HG02588 (cell line): ENCODE measurements at regions not wholly inside any gene's neighbourhood (a gene's known extent, or its start where the extent isn't known, plus 50 kb on each side); places are given as distances from the start of the nearest gene placed in this dataset.

Source experiments
- ATAC-seq: cut with Tn5 transposase; IDR thresholded peaks from one replicate; pipeline ENCODE4 v1.9.1; 2021; ENCODE audit warnings: mild to moderate bottlenecking, moderate library complexity; ENCODE audit not compliant: unreplicated experiment

GRCh38 chr1:229191066-229191674 is 79.7 kb upstream of the RAB4A start:
- no peak for ATAC-seq

- ATAC-seq = no peak
Observed at GRCh38 chr1:229192031-229192430, 78.9 kb upstream of the RAB4A start.

GRCh38 chr1:229192853-229193252 is 78.1 kb upstream of the RAB4A start:
- ATAC-seq = no peak

GRCh38 chr1:229194096-229194495 is 76.8 kb upstream of the RAB4A start:
- ATAC-seq = no peak

GRCh38 chr1:229195246-229195645 is 75.7 kb upstream of the RAB4A start:
- no peak for ATAC-seq

GRCh38 chr1:229196404-229197264 is 74.3 kb upstream of the RAB4A start:
- no peak for ATAC-seq

GRCh38 chr1:229197265-229197585 is 73.7 kb upstream of the RAB4A start:
- no peak for ATAC-seq

GRCh38 chr1:229199261-229200243 is 71.4 kb upstream of the RAB4A start:
- ATAC-seq = peak; percentile 77

GRCh38 chr1:229203030-229203751 is 67.7 kb upstream of the RAB4A start:
- ATAC-seq = no peak

GRCh38 chr1:229203991-229204632 is 66.8 kb upstream of the RAB4A start:
- ATAC-seq = no peak

GRCh38 chr1:229204921-229205777 is 65.8 kb upstream of the RAB4A start:
- ATAC-seq = no peak

GRCh38 chr1:229205854-229206253 is 65.1 kb upstream of the RAB4A start:
- ATAC-seq = no peak

- ATAC-seq = no peak
Observed at GRCh38 chr1:229207916-229208315, 63.0 kb upstream of the RAB4A start.

GRCh38 chr1:229208481-229208880 is 62.4 kb upstream of the RAB4A start:
- ATAC-seq = no peak

- no peak for ATAC-seq
Observed at GRCh38 chr1:229209386-229209785, 61.5 kb upstream of the RAB4A start.

- ATAC-seq = no peak
Observed at GRCh38 chr1:229209816-229210215, 61.1 kb upstream of the RAB4A start.

- no peak for ATAC-seq
Observed at GRCh38 chr1:229210844-229211243, 60.1 kb upstream of the RAB4A start.

GRCh38 chr1:229213797-229214196 is 57.1 kb upstream of the RAB4A start:
- no peak for ATAC-seq

GRCh38 chr1:229217716-229218115 is 53.2 kb upstream of the RAB4A start:
- no peak for ATAC-seq
